ENCODE measurements at regions not wholly inside any gene's neighbourhood (a gene's known extent, or its start where the extent isn't known, plus 50 kb on each side); places are given as distances from the start of the nearest gene placed in this dataset.

DNA sequence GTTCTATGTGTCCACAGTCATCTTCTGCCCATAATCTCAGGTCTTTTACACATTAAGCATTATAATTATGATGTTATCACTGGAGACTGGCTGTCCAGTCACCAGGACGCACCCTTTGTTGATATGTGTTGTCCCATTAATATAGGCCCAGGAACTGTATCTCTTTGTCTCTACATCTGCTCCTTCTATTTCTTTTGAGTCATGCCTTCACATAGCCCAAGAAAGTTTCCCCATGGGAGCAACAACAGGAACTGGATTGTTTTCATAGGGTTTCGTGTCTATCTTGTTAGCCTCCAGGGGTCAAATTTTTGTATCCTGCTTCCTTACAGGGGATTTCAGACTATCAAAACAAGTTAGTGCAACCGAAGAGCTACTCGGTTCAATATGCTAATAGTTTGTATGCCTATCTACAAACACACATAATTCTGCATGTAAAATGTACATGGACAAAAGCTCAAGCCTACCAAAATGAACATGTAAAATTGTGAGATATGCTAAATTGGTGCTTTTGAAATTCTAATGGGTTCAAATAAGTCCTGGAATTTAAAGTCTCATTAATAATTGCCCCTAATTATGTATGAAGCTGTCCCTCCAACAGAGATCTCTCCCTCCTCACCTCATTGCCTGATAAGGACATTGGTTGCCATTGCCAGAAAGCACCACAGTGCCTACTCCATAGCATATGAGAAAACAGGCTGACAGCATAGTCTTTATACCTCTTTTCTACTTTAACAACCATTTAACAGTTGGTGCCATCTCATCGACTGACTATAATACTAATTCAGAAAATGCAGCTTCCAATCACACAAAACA, 99.8 kb upstream of the DIO2 start:
- intact Hi-C loops (cut with DNase I): no loop called here
- no peaks in the 10 kb centered on the region for H3K9me3 ChIP-seq
- DNase-seq (no peak), ATAC-seq (no peak)
- H3K27ac ChIP-seq: no peak overlapping the region
- H3K4me3 ChIP-seq: no peak overlapping the region
- no peaks in the 10 kb centered on the region for H3K36me3 ChIP-seq (ENCODE audit: insufficient read depth in 1 of 2, low read depth in 1 of 2)
- WGBS, 3 donors: 57 to 68% (median 63%) methylated on average over 5 of the region's 5 CpGs
- TF ChIP-seq CTCF (IDR thresholded peaks at IDR 0.05): no peak
- no peaks in the 10 kb centered on the region for H3K27me3 ChIP-seq (ENCODE audit: insufficient read depth in 3 of 3, low read length in 2 of 3)
- H3K4me1 ChIP-seq: no peaks in the 10 kb centered on the region

- WGBS, 3 donors: 64 to 69% (median 65%) methylated on average over 6 of the region's 6 CpGs
- intact Hi-C loops (cut with DNase I): no loop called here
- Histone ChIP-seq H3K27ac (no peak overlapping the region), H3K36me3 (ENCODE audit: insufficient read depth in 1 of 2, low read depth in 1 of 2) (no peaks in the 10 kb centered on the region), H3K9me3 (no peaks in the 10 kb centered on the region), H3K4me3 (no peak overlapping the region), H3K4me1 (no peaks in the 10 kb centered on the region), H3K27me3 (ENCODE audit: insufficient read depth in 3 of 3, low read length in 2 of 3) (no peaks in the 10 kb centered on the region)
- no peak for TF ChIP-seq CTCF (IDR thresholded peaks at IDR 0.05)
- peak; percentile 30 to 74 (median 52) for ATAC-seq
- DNase-seq: peak in 1 of 2 donors; percentile 17
Measured at GRCh38 chr14:80304125-80304766, 92.9 kb upstream of the DIO2 start.

DNA sequence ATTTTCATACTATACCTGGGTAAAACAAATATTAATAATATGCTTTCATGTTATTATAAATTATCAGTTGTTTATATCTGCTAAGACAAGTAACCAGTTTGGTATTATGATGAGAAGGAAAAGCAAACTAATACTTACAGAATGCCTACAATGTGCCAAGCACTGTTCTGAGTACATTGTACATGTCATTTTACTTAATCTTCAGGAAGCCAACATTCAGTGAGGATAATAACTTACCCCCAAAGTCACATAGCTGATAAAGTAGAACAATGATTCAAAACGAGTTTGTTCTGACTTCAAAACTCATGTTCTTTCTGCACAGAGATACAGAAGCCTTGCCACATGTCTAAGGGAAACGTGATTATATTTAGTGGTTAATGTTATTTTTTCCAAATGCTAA, 89.0 kb upstream of the DIO2 start:
- no peaks in the 10 kb centered on the region for H3K36me3 ChIP-seq (ENCODE audit: insufficient read depth in 1 of 2, low read depth in 1 of 2)
- H3K9me3 ChIP-seq: no peaks in the 10 kb centered on the region
- H3K4me1 ChIP-seq: no peaks in the 10 kb centered on the region
- no peak for TF ChIP-seq CTCF (IDR thresholded peaks at IDR 0.05)
- no peak overlapping the region for H3K27ac ChIP-seq
- no peak for DNase-seq
- WGBS, 3 donors: 61 to 75% (median 64%) methylated on average over 2 of the region's 2 CpGs
- no peak overlapping the region for H3K4me3 ChIP-seq
- ATAC-seq: no peak
- no peaks in the 10 kb centered on the region for H3K27me3 ChIP-seq (ENCODE audit: insufficient read depth in 3 of 3, low read length in 2 of 3)
- intact Hi-C loops (cut with DNase I): no loop called here

GRCh38 chr14:80298491-80299017, 87.2 kb upstream of the DIO2 start:
- Histone ChIP-seq H3K27ac (no peak overlapping the region), H3K36me3 (ENCODE audit: insufficient read depth in 1 of 2, low read depth in 1 of 2) (no peaks in the 10 kb centered on the region), H3K4me3 (no peak overlapping the region), H3K27me3 (ENCODE audit: insufficient read depth in 3 of 3, low read length in 2 of 3) (no peaks in the 10 kb centered on the region), H3K9me3 (no peaks in the 10 kb centered on the region), H3K4me1 (no peaks in the 10 kb centered on the region)
- DNase-seq (no peak), ATAC-seq (no peak)
- intact Hi-C loops (cut with DNase I): no loop called here
- no peak for TF ChIP-seq CTCF (IDR thresholded peaks at IDR 0.05)
- WGBS, 3 donors: 91 to 93% (median 92%) methylated on average over 8 of the region's 8 CpGs
